Calu3 (cell line): ENCODE measurements at regions not wholly inside any gene's neighbourhood (a gene's known extent, or its start where the extent isn't known, plus 50 kb on each side); places are given as distances from the start of the nearest gene placed in this dataset.

Experiments used
- BruUV-seq: library from RNA; stranded (reverse); fragments of 400-500 nt; replicated peaks from 2 replicates; lab custom pipeline; 2021; lab: Mats Ljungman, UMichigan
- CTCF ChIA-PET: fragments of 300-600 bp; sonication (Branson Sonifier 250); formaldehyde crosslinking; loops from one replicate; lab custom pipeline; 2022; ENCODE audit warnings: antibody characterized with exemption; lab: Charles Lee
- DNase-seq: peaks from one replicate; pipeline ENCODE4 v3.0.0; 2022
- H3K27ac Mint-ChIP-seq: one replicate; pipeline ENCODE4 v1.8.0; 2022; ENCODE audit warnings: mixed read lengths; ENCODE audit not compliant: unreplicated experiment
- H3K27me3 Mint-ChIP-seq: one replicate; pipeline ENCODE4 v1.8.0; 2022; ENCODE audit warnings: mixed read lengths; ENCODE audit not compliant: unreplicated experiment
- H3K36me3 Mint-ChIP-seq: one replicate; pipeline ENCODE4 v1.8.0; 2022; ENCODE audit warnings: mild to moderate bottlenecking, moderate library complexity, mixed read lengths; ENCODE audit not compliant: insufficient read depth, unreplicated experiment
- H3K4me1 Mint-ChIP-seq: one replicate; pipeline ENCODE4 v1.8.0; 2022; ENCODE audit warnings: mild to moderate bottlenecking, low read depth, mixed read lengths; ENCODE audit not compliant: unreplicated experiment
- H3K4me3 Mint-ChIP-seq: one replicate; pipeline ENCODE4 v1.8.0; 2022; ENCODE audit warnings: mild to moderate bottlenecking, low read depth, moderate library complexity, mixed read lengths; ENCODE audit not compliant: unreplicated experiment
- H3K9me3 Mint-ChIP-seq: one replicate; pipeline ENCODE4 v1.8.0; 2022; ENCODE audit warnings: low read depth, mixed read lengths; ENCODE audit not compliant: unreplicated experiment
- intact Hi-C: fragments of 100-400 bp; cut with micrococcal nuclease; formaldehyde crosslinking; loops from one replicate; pipeline ENCODE4 v1.10.0; 2022; ENCODE audit not compliant: unreplicated experiment
- TF ChIP-seq, protein P1 (sequence below): fragments of 200-600 bp; IDR thresholded peaks from one replicate; pipeline ENCODE4 v1.8.0; 2022; ENCODE audit warnings: antibody characterized with exemption; ENCODE audit not compliant: unreplicated experiment

DNA sequence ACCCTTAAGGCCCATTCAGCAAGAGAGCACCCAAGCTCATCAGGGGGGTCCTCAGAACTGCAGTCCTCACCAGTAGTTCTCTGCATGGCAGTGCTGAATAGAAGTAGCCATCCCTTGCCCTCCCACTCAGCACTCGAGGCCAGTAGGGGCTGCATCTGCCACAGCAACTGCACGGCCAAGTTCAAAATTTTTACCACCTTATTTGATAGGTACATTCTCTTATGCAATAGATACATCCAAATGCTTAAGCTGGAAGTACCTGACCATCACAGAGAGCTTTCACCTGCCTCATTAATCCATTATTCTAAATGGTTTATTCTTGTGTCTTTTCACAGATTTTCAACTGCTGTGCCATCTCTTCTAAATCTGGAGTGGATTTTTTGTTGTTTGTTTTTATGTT lies 1307.4 kb downstream of the SLITRK5 start:
- no peaks in the 10 kb centered on the region for H3K9me3 Mint-ChIP-seq
- no TSS peak for BruUV-seq
- H3K27me3 Mint-ChIP-seq, result no peaks in the 10 kb centered on the region
- H3K4me3 Mint-ChIP-seq, result no peak overlapping the region
- no peaks in the 10 kb centered on the region for H3K36me3 Mint-ChIP-seq
- no peaks in the 10 kb centered on the region for H3K4me1 Mint-ChIP-seq
- no peak for DNase-seq
- CTCF ChIA-PET, result no interaction called here
- intact Hi-C loops, result no loop called here
- no peak overlapping the region for H3K27ac Mint-ChIP-seq
- TF ChIP-seq, protein P1, sequence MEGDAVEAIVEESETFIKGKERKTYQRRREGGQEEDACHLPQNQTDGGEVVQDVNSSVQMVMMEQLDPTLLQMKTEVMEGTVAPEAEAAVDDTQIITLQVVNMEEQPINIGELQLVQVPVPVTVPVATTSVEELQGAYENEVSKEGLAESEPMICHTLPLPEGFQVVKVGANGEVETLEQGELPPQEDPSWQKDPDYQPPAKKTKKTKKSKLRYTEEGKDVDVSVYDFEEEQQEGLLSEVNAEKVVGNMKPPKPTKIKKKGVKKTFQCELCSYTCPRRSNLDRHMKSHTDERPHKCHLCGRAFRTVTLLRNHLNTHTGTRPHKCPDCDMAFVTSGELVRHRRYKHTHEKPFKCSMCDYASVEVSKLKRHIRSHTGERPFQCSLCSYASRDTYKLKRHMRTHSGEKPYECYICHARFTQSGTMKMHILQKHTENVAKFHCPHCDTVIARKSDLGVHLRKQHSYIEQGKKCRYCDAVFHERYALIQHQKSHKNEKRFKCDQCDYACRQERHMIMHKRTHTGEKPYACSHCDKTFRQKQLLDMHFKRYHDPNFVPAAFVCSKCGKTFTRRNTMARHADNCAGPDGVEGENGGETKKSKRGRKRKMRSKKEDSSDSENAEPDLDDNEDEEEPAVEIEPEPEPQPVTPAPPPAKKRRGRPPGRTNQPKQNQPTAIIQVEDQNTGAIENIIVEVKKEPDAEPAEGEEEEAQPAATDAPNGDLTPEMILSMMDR, result no peak

- no peak overlapping the region for H3K4me3 Mint-ChIP-seq
- no peak overlapping the region for H3K27ac Mint-ChIP-seq
- H3K4me1 Mint-ChIP-seq, result no peaks in the 10 kb centered on the region
- BruUV-seq, result no TSS peak
- no peak for DNase-seq
- intact Hi-C loops, result no loop called here
- CTCF ChIA-PET, result no interaction called here
- H3K9me3 Mint-ChIP-seq, result no peaks in the 10 kb centered on the region
- H3K36me3 Mint-ChIP-seq, result no peaks in the 10 kb centered on the region
- TF ChIP-seq, protein P1, result no peak
- H3K27me3 Mint-ChIP-seq, result no peaks in the 10 kb centered on the region
Observed at GRCh38 chr13:88979465-88980175, 1308.4 kb downstream of the SLITRK5 start.

GRCh38 chr13:89003656-89004055 lies 1332.5 kb downstream of the SLITRK5 start:
- TF ChIP-seq, protein P1, result no peak
- Mint-ChIP-seq H3K4me1 (no peaks in the 10 kb centered on the region), H3K27ac (no peak overlapping the region), H3K36me3 (no peaks in the 10 kb centered on the region), H3K27me3 (no peaks in the 10 kb centered on the region), H3K4me3 (no peak overlapping the region), H3K9me3 (no peaks in the 10 kb centered on the region)
- no TSS peak for BruUV-seq
- CTCF ChIA-PET, result no interaction called here
- DNase-seq, result no peak
- intact Hi-C loops, result no loop called here

GRCh38 chr13:89011615-89012014 lies 1340.4 kb downstream of the SLITRK5 start:
- no peaks in the 10 kb centered on the region for H3K4me1 Mint-ChIP-seq
- no peak overlapping the region for H3K27ac Mint-ChIP-seq

More at GRCh38 chr13:89011615-89012014, 1340.4 kb downstream of the SLITRK5 start:
- no TSS peak for BruUV-seq
- peaks cover 2% of the 10 kb centered on the region for H3K9me3 Mint-ChIP-seq
- intact Hi-C loops, result no loop called here
- no peaks in the 10 kb centered on the region for H3K36me3 Mint-ChIP-seq
- no peak overlapping the region for H3K4me3 Mint-ChIP-seq
- CTCF ChIA-PET, result no interaction called here
- no peaks in the 10 kb centered on the region for H3K27me3 Mint-ChIP-seq
- TF ChIP-seq, protein P1, result no peak
- DNase-seq, result no peak
